ENCODE measurements at regions not wholly inside any gene's neighbourhood (a gene's known extent, or its start where the extent isn't known, plus 50 kb on each side); places are given as distances from the start of the nearest gene placed in this dataset.

- ATAC-seq, result no peak
- Histone ChIP-seq H3K4me1 (no peaks in the 10 kb centered on the region), H3K9me3 (no peaks in the 10 kb centered on the region), H3K27ac (no peak overlapping the region), H3K36me3 (no peaks in the 10 kb centered on the region), H3K27me3 (no peaks in the 10 kb centered on the region), H3K4me3 (no peak overlapping the region)
- intact Hi-C loops (cut with DNase I), result no loop called here
- TF ChIP-seq, protein P1, sequence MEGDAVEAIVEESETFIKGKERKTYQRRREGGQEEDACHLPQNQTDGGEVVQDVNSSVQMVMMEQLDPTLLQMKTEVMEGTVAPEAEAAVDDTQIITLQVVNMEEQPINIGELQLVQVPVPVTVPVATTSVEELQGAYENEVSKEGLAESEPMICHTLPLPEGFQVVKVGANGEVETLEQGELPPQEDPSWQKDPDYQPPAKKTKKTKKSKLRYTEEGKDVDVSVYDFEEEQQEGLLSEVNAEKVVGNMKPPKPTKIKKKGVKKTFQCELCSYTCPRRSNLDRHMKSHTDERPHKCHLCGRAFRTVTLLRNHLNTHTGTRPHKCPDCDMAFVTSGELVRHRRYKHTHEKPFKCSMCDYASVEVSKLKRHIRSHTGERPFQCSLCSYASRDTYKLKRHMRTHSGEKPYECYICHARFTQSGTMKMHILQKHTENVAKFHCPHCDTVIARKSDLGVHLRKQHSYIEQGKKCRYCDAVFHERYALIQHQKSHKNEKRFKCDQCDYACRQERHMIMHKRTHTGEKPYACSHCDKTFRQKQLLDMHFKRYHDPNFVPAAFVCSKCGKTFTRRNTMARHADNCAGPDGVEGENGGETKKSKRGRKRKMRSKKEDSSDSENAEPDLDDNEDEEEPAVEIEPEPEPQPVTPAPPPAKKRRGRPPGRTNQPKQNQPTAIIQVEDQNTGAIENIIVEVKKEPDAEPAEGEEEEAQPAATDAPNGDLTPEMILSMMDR (IDR thresholded peaks at IDR 0.05), result no peak
- DNase-seq, result no peak
Observed at GRCh38 chr4:11342401-11342800, 86.3 kb downstream of the HS3ST1 start.

DNA sequence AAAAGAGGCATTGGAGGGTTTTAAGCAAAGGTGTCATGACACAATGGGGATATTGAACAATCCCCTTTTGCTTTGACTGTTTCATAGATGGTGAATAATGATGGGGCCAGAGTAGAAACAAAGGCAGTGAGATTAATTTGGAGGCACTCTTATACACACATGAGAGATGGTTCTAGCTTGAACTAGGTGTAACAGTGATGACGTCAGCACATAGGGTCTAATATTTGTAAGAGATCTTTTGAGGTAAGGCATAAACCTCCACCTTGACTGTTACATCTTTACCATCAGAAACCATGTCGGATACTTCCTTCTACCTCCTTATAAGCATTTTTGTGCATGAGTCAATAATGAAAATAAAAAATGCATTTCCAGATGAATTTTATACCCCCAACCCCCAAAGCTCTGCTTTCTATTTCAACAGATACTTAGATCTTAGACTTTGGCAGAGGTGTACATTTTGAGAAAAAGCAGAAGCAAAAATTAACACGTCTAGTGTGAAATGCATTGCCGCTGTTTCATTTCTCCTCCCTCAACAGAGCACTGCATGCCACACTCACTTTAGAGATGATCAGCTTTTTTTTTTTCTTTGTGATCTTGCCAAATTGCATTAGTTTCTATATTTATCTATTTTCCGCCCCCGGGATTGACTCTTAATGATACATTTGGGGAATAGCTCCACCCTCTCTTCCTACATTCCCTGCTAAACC is 87.2 kb downstream of the HS3ST1 start:
- no peak for ATAC-seq
- Histone ChIP-seq H3K27ac (no peak overlapping the region), H3K36me3 (no peaks in the 10 kb centered on the region), H3K9me3 (no peaks in the 10 kb centered on the region), H3K4me1 (no peaks in the 10 kb centered on the region), H3K27me3 (no peaks in the 10 kb centered on the region), H3K4me3 (no peak overlapping the region)
- TF ChIP-seq, protein P1 (IDR thresholded peaks at IDR 0.05), result no peak
- intact Hi-C loops (cut with DNase I), result no loop called here
- no peak for DNase-seq

- ATAC-seq, result no peak
Observed at GRCh38 chr4:11338956-11339782, 89.5 kb downstream of the HS3ST1 start.

DNA sequence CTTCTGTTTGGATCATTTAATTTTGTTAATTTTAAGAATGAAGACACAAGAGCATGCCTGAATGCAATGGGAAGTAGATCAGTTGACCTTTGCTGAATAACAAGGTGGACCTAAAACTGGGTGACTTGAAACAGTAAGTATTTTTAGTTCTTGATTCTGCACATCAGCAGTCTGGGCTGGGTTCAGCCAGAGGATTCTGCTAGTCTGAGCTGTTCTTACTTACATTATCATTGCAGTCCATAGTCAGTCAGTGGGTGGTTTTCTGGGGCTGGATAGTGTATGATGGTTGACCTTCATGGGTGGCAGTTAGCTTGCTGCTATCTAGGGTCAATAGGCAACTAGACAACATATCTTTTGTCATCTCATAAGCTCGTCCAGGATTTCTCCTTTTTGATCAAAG is 91.4 kb downstream of the HS3ST1 start:
- TF ChIP-seq, protein P1 (IDR thresholded peaks at IDR 0.05), result no peak
- Histone ChIP-seq H3K27ac (no peak overlapping the region), H3K4me1 (no peaks in the 10 kb centered on the region), H3K27me3 (no peaks in the 10 kb centered on the region), H3K4me3 (no peak overlapping the region), H3K36me3 (no peaks in the 10 kb centered on the region), H3K9me3 (no peaks in the 10 kb centered on the region)
- intact Hi-C loops (cut with DNase I), result no loop called here
- DNase-seq, result no peak
- no peak for ATAC-seq

More at GRCh38 chr4:11338956-11339782, 89.5 kb downstream of the HS3ST1 start:
- H3K4me1 ChIP-seq, result no peaks in the 10 kb centered on the region
- H3K27ac ChIP-seq, result no peak overlapping the region
- no peak overlapping the region for H3K4me3 ChIP-seq
- TF ChIP-seq, protein P1 (IDR thresholded peaks at IDR 0.05), result no peak
- intact Hi-C loops (cut with DNase I), result no loop called here
- H3K27me3 ChIP-seq, result no peaks in the 10 kb centered on the region
- H3K9me3 ChIP-seq, result no peaks in the 10 kb centered on the region
- DNase-seq, result no peak
- no peaks in the 10 kb centered on the region for H3K36me3 ChIP-seq

DNA sequence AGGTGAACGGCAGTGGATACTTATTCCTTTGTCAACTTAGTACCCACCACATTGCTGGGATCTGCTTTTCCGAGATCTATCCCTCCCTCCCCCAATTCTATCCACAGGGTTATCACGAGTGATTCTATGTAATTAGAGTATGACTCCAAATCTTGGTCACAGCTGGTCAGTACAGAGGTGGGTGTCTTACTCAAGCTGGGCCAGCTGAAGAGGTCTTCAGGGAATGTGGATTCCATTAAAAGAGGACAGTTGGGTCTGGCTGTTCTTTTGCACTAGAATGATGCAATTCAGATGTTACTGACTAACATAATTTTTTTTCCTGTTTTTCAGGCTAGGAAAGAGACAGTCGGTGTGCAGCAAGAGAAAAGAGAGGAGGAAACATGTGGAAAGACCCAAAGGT is 92.3 kb downstream of the HS3ST1 start:
- intact Hi-C loops (cut with DNase I), result no loop called here
- H3K4me3 ChIP-seq, result no peak overlapping the region
- ATAC-seq, result no peak
- no peak overlapping the region for H3K27ac ChIP-seq
- TF ChIP-seq, protein P1 (IDR thresholded peaks at IDR 0.05), result no peak
- no peaks in the 10 kb centered on the region for H3K27me3 ChIP-seq
- no peak for DNase-seq
- H3K9me3 ChIP-seq, result no peaks in the 10 kb centered on the region
- no peaks in the 10 kb centered on the region for H3K4me1 ChIP-seq
- no peaks in the 10 kb centered on the region for H3K36me3 ChIP-seq
